ENCODE measurements at regions not wholly inside any gene's neighbourhood (a gene's known extent, or its start where the extent isn't known, plus 50 kb on each side); places are given as distances from the start of the nearest gene placed in this dataset.

GRCh38 chr1:93744299-93744988 lies 62.8 kb upstream of the BCAR3 start:
- DNase-seq (ENCODE audit: low read depth) = no peak

GRCh38 chr1:93743465-93743864 lies 61.8 kb upstream of the BCAR3 start:
- no peak for DNase-seq (ENCODE audit: low read depth)

- DNase-seq (ENCODE audit: low read depth) = no peak
Measured at GRCh38 chr1:93740601-93741031, 59.0 kb upstream of the BCAR3 start.

DNA sequence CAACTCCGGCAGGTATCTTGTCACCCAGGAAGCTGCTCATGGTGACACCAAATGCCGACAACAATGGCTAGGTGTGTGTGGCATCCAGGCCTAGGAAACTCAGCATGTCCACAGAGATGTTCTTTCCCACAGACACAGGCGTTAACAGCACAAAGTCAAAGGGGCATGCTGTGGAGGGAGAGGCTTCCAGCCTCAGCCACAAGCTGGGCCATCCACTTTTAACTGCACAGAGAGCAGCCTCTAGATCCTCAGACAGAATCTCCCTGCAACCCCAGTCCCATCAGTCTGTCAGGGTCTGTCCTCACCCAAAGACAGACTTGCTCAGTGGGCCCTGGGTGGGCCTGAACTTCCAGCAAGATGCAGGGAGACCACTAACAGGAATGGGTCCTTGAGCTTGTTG lies 58.5 kb upstream of the BCAR3 start:
- no peak for DNase-seq (ENCODE audit: low read depth)

- no peak for DNase-seq (ENCODE audit: low read depth)
Measured at GRCh38 chr1:93739472-93739871, 57.8 kb upstream of the BCAR3 start.

DNA sequence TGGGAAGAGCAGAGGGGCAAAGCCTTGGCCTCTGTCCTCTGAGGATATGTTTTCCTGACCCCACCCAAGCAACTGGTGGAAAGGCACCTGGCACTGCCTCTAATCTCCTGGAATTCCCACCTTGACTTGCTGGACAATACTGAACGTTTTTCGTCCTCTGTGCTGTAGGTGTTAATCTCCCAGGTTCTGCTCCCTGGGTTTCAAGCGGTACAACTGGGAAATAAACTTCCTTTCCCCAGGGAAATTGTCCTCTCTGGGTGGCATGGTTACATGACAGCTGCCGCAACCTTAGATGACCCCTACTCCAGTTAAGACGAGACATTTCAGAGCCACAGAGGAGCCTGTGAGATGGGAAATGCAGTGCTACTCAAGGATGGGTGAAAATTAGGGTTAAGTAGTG lies 57.3 kb upstream of the BCAR3 start:
- DNase-seq (ENCODE audit: low read depth) = no peak

- no peak for DNase-seq (ENCODE audit: low read depth)
Measured at GRCh38 chr1:93738075-93738622, 56.5 kb upstream of the BCAR3 start.

GRCh38 chr1:93735722-93736121 lies 54.1 kb upstream of the BCAR3 start:
- no peak for DNase-seq (ENCODE audit: low read depth)

DNA sequence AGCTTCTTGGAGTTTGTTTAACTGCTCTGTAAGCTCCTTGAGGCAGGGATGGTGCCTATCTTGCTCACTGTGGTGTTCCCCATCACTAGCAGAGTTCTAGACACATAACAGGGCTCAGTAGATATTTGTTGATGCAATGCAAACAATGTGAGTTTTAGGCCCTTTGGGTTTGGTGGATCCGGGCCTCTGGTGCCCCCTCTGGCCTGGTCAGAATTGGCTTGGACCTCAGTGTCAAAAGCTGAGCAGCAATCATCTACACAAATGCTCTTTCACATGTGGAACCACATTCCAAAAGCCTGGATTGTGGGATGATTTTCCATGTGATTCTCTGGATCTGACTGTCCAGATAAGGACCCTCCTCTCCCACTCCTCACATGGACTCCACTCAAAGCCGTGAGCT lies 53.4 kb upstream of the BCAR3 start:
- DNase-seq (ENCODE audit: low read depth) = no peak

GRCh38 chr1:93733340-93733739 lies 51.7 kb upstream of the BCAR3 start:
- no peak for DNase-seq (ENCODE audit: low read depth)

- DNase-seq (ENCODE audit: low read depth) = no peak
Measured at GRCh38 chr1:93732514-93732913, 50.9 kb upstream of the BCAR3 start.
